ENCODE measurements at regions not wholly inside any gene's neighbourhood (a gene's known extent, or its start where the extent isn't known, plus 50 kb on each side); places are given as distances from the start of the nearest gene placed in this dataset.

DNA sequence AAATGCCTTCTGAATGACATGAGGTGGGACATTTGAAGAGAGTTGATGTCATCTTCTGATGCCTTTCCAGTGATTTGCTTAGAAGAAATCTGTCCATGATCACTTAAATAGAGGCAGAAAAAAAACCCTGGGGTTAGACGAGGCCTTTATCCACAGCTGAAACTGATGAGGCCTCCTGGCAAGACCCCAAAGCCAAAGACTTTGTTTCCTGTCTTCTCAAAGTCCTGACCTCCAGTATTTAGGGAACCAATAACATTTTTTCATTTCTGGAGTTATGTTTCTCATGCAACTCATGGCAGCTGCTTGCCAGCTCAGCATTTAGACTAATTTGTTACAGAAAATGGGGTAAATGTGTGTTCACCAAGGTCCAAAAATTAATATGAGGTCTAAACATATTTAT is 248.0 kb upstream of the PRDM1 start:
- no peak for DNase-seq
- Histone ChIP-seq H3K4me1 (no peaks in the 10 kb centered on the region), H3K9me3 (no peaks in the 10 kb centered on the region), H3K36me3 (no peaks in the 10 kb centered on the region), H3K27ac (no peak overlapping the region), H3K4me3 (no peak overlapping the region), H3K27me3 (no peaks in the 10 kb centered on the region)
- TF ChIP-seq, protein P1, sequence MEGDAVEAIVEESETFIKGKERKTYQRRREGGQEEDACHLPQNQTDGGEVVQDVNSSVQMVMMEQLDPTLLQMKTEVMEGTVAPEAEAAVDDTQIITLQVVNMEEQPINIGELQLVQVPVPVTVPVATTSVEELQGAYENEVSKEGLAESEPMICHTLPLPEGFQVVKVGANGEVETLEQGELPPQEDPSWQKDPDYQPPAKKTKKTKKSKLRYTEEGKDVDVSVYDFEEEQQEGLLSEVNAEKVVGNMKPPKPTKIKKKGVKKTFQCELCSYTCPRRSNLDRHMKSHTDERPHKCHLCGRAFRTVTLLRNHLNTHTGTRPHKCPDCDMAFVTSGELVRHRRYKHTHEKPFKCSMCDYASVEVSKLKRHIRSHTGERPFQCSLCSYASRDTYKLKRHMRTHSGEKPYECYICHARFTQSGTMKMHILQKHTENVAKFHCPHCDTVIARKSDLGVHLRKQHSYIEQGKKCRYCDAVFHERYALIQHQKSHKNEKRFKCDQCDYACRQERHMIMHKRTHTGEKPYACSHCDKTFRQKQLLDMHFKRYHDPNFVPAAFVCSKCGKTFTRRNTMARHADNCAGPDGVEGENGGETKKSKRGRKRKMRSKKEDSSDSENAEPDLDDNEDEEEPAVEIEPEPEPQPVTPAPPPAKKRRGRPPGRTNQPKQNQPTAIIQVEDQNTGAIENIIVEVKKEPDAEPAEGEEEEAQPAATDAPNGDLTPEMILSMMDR (IDR thresholded peaks at IDR 0.05), result no peak
- no peak for TF ChIP-seq POLR2A (IDR thresholded peaks at IDR 0.05)
- intact Hi-C loops (cut with DNase I; ENCODE audit: low total_unique reads), result no loop called here

DNA sequence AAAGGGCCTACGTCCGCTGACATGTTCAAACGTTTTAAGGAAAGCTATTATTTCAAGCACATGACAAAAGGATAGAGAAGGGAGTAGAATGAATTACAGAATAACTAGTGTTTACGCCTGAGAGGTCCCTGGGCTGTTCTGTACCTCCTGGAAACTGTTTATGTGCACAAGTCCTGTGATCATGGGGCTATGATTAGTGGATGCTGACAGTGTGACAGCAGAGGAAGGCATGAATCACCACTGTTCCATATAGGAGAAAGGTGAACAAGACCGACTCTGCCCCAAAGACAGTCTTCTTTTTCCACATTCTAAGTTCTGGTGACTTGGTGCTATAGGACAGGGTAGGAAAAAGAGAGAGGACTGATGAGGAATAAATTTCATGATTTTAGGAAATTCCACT is 249.2 kb upstream of the PRDM1 start:
- no peak for DNase-seq
- intact Hi-C loops (cut with DNase I; ENCODE audit: low total_unique reads), result no loop called here
- no peak for TF ChIP-seq POLR2A (IDR thresholded peaks at IDR 0.05)
- TF ChIP-seq, protein P1 (IDR thresholded peaks at IDR 0.05), result no peak
- Histone ChIP-seq H3K36me3 (no peaks in the 10 kb centered on the region), H3K27me3 (no peaks in the 10 kb centered on the region), H3K9me3 (no peaks in the 10 kb centered on the region), H3K27ac (no peak overlapping the region), H3K4me1 (no peaks in the 10 kb centered on the region), H3K4me3 (no peak overlapping the region)

- no peaks in the 10 kb centered on the region for H3K9me3 ChIP-seq
- no peak for DNase-seq
- no peak for TF ChIP-seq POLR2A (IDR thresholded peaks at IDR 0.05)
- TF ChIP-seq, protein P1 (IDR thresholded peaks at IDR 0.05), result no peak
- intact Hi-C loops (cut with DNase I; ENCODE audit: low total_unique reads), result no loop called here
- H3K27me3 ChIP-seq, result no peaks in the 10 kb centered on the region
- no peaks in the 10 kb centered on the region for H3K4me1 ChIP-seq
- no peaks in the 10 kb centered on the region for H3K36me3 ChIP-seq
- H3K27ac ChIP-seq, result no peak overlapping the region
- H3K4me3 ChIP-seq, result no peak overlapping the region
Measured at GRCh38 chr6:105836379-105836778, 249.8 kb upstream of the PRDM1 start.

DNA sequence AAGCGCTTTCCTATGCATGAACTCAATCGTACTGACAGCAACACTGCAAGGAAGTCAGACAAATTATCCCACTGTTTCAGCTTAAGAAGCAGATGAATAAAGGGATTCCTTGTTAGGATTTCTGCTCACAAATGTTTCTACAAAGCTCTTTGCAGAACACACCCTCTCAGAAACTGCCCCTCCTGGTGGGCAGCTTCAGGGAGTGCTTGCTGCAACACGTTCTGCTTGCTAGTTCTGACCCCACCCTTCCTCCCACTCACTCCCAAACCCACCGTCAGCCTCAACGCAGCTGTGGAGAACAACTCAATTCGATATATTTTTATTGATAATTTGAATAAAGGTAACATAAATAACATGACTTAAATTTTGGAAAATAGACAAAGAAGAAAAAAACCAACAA is 250.8 kb upstream of the PRDM1 start:
- no peak for TF ChIP-seq POLR2A (IDR thresholded peaks at IDR 0.05)
- TF ChIP-seq, protein P1 (IDR thresholded peaks at IDR 0.05), result peak in 2 of 4 experiments; percentile 11 to 24
- Histone ChIP-seq H3K36me3 (no peaks in the 10 kb centered on the region), H3K27ac (no peak overlapping the region), H3K9me3 (no peaks in the 10 kb centered on the region), H3K4me1 (no peaks in the 10 kb centered on the region), H3K27me3 (no peaks in the 10 kb centered on the region), H3K4me3 (no peak overlapping the region)
- intact Hi-C loops (cut with DNase I; ENCODE audit: low total_unique reads), result no loop called here
- DNase-seq, result no peak

GRCh38 chr6:105833959-105834947 is 251.9 kb upstream of the PRDM1 start:
- Histone ChIP-seq H3K36me3 (no peaks in the 10 kb centered on the region), H3K9me3 (no peaks in the 10 kb centered on the region), H3K4me1 (no peaks in the 10 kb centered on the region), H3K27me3 (no peaks in the 10 kb centered on the region), H3K4me3 (no peak overlapping the region), H3K27ac (no peak overlapping the region)
- TF ChIP-seq, protein P1 (IDR thresholded peaks at IDR 0.05), result no peak
- TF ChIP-seq POLR2A (IDR thresholded peaks at IDR 0.05), result no peak
- intact Hi-C loops (cut with DNase I; ENCODE audit: low total_unique reads), result no loop called here
- no peak for DNase-seq
